Stimulated activated CD4-positive, alpha-beta T cell treated with anti-CD3 and anti-CD28 coated beads, Interleukin-1b, Interleukin-23, amount 100 ng/mL, for 48 hours (primary cell): ENCODE measurements at regions not wholly inside any gene's neighbourhood (a gene's known extent, or its start where the extent isn't known, plus 50 kb on each side); places are given as distances from the start of the nearest gene placed in this dataset.
"Not testable (repeated sequence)": the region's sequence is repeated elsewhere in the genome, so short reads cannot be mapped to it uniquely, and the experiment has no call there.

Source experiments
- DNase-seq: peaks from one replicate; pipeline ENCODE4 v3.0.0-alpha.2; 2020

GRCh38 chr3:194884649-194885315, 199.1 kb downstream of the FAM43A start:
- DNase-seq = no peak

- DNase-seq = no peak
Observed at GRCh38 chr3:194885766-194886165, 200.1 kb downstream of the FAM43A start.

DNA sequence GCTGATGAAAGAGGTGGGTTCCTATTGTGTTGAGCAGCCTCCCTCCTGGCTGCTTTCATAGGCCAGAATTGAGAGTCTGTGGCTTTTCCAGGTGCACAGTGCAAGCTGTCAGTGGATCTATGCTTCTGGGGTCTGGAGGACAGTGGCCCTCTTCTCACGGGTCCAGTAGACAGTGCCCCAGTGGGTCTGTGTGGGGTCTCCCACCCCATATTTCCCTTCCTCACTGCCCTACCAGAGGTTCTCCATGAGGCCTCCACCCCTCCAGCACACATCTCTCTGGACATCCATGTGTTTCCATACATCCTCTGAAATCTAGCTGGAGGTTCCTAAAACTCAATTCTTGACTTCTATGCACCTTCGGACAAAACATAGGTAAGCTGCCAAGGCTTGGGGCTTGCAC, 201.2 kb downstream of the FAM43A start:
- no peak for DNase-seq

DNA sequence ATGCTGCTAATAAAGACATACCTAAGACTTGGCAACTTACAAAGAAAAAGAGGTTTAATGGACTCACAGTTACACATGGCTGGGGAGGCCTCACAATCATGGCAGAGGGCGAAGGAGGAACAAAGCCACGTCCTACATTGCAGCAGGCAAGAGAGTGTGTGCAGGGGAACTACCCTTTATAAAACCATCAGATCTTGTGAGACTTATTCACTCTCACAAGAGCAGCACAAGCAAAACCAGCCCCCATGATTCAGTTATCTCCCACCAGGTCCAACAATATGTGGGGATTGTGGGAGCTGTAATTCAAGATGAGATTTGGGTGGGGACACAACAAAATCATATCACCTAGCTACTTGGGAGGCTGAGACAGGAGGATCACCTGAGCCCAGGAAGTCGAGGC, 202.4 kb downstream of the FAM43A start:
- DNase-seq = not testable (repeated sequence)

DNA sequence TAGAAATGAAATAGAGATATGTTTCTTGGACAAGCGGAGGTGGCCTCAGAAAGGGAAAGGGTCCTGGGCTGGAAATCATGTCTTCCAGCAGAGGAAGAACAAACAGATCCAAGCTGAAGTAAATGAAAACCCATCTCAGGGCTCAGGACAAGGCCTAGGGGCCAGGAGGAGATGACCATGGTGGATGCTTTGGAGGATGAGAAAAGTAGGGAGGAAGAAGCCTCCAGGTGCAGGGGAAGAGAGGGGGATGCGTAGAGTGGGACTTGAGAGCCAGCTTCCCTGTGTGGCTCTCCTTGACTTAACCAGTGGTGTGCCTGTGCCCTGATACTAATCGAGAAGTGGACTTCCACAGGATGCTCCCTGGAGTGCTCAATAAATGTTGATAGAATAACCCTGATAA, 203.2 kb downstream of the FAM43A start:
- DNase-seq = no peak

DNA sequence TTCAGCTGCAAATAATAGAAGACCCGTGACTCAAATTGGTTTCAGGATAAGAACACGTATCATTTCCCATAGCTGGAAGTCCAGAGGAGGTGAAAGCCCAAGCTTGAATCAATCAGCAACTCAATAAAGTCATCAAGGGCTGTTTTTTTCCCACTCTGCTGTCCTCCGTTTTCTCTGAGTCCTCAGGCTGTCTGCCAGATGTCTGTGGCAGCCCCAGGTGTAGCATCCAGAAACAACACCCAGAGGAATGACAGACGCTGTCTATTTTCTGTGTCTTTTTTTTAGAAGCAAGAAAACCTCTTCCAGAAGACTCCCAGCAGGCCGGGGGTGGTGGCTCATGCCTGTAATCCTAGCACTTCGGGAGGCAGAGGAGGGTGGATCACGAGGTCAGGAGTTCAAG, 204.4 kb downstream of the FAM43A start:
- DNase-seq = no peak

- no peak for DNase-seq
Observed at GRCh38 chr3:194893121-194893987, 207.7 kb downstream of the FAM43A start.

DNA sequence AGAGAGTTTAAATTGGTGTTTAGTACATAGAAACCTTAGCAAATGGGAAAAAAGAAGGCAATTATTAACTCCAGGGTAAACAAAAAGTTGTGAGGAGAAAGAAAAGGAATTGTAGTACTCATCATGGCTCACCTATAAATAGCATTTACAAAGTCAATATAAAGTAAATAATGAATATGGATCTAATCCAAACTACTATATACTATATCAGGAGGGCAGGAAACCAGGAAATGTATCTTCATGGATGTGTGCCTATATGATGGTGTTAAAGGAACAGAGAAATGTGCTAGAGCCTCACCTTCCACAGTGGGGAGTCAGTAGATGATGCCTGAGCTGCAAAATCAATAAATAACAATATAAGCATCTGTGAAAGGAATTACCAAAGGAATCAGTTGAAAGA, 208.9 kb downstream of the FAM43A start:
- no peak for DNase-seq

DNA sequence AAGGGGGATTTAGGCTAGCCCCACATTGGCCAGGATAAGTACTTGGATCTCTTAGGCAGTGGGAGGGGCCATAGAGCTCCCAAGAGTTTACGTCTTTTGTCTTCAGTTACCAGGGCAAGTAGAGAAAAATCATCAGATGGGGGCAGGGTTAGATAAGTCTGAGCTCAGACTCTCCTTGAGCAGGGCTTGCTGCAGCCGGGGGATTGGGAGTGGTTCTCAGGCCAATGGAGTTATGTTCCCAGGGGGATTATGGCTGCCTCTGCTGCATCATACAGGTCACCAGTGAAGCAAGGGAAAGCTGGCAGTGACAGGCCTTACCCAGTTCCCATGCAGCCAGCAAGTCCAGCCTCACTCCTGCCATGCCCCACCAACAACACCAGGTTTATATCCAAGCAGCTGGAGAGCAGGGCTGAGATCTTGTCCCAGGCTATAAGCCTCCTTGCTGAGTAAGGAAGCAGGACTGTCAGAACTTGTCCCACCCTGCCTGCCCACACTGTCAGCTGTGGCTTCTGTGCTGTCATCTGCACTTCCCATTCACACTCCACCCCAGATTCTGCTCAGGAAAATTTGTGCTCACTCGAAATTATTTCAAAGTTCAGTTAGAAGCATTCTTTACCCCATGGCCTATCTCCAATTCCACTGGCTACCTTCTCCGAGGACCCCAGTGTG, 215.3 kb downstream of the FAM43A start:
- no peak for DNase-seq

DNA sequence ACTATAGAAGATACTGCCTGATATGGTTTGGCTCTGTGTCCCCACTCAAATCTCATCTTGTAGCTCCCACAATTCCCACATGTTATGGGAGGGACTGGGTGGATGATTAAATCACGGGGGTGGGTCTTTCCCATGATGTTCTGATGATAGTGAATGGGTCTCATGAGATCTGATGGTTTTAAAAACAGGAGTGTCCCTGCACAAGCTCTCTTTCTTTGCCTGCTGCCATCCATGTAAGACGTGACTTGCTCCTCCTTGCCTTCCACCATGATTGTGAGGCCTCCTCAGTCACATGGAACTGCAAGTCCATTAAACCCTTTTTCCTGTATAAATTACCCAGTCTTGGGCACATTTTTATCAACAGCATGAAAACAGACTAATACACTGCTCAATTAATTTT, 217.8 kb downstream of the FAM43A start:
- not testable (repeated sequence) for DNase-seq

GRCh38 chr3:194904999-194905398, 219.3 kb downstream of the FAM43A start:
- DNase-seq = not testable (repeated sequence)

GRCh38 chr3:194905696-194906095, 220.0 kb downstream of the FAM43A start:
- no peak for DNase-seq

DNA sequence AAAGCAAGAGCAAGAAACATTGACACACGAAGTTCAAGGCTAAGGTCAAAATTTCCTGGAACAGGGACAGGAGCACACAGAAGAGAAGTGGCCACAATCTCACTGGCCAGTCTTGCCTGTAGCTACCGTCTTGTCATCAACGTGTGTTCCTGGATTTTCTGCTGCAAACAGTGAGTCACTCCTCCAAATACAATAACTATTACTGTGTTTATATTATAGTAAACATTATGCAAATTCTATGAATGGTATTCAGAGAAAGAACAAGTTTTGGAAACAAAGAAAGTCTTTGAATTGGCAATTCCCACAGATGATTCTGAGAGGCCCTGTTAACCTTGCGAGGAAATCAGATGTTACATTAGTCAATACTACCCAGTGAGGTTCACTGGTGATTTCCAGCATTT, 220.5 kb downstream of the FAM43A start:
- DNase-seq = no peak

DNA sequence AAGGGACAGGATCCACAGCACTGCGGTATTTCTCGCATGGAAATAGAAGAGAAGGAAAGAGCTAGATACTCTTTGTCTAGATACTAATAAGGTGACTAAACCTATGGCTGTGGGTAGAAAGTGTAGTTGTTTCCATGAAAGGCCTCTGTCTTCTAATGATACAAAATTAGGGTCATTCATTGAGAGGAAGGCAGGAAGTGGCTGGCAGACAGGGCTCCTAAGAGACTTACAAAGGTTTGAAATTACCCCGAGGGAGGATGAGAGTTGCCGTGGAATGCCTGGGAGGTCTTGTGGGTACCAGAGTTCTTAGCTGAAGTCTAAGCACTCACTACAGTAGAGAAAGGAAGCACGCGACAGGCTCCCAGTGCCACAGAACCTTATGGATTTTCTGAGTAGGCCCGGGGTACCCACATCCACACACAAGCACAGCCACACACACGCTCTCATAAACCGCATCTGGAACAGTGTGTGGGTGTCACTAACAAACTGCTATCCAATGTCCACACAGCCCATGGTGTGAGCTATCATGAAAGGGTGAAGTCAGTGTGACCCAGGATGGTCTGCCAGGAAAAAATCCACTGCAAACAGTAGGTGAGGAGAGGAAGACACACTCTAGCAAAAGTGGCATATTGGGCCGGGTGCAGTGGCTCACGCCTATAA, 221.4 kb downstream of the FAM43A start:
- no peak for DNase-seq

DNA sequence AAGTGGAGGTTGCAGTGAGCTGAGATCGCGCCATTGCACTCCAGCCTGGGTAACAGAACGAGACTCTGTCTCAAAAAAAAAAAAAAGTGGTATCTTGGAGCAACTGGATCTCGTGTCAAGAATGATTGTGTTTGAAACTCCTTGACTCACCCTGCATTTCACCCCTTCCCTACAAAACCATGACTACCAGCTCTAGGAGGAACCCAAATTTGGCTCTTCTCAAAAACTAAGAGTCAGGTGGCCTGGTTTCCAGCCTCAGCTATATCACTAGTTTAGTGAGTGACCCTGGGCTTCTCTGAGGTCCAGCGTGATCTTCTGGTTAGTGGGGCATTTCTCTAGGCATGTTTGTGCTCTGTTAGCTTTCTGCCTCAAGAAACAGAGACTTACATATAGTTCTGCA, 222.1 kb downstream of the FAM43A start:
- no peak for DNase-seq

DNA sequence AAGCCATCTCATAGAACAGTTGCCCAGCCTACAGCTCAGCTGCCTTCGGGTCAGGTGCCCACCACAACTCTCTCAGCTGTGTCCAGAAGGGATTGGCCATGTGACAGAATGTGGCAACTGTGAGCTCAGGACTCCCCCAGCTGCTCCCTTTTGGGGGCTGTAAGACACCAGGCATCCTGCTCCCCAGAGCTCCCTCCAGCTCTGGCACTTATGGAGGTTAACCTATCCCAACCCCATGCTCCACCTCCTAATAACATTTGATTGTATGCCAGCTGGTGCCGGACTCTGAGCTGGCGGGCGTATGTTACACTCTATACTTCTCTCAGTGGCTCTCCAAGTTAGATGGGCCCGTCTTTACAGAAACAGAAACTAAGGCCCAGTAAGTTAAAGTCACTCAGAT, 222.8 kb downstream of the FAM43A start:
- no peak for DNase-seq

GRCh38 chr3:194908972-194909371, 223.3 kb downstream of the FAM43A start:
- no peak for DNase-seq

DNA sequence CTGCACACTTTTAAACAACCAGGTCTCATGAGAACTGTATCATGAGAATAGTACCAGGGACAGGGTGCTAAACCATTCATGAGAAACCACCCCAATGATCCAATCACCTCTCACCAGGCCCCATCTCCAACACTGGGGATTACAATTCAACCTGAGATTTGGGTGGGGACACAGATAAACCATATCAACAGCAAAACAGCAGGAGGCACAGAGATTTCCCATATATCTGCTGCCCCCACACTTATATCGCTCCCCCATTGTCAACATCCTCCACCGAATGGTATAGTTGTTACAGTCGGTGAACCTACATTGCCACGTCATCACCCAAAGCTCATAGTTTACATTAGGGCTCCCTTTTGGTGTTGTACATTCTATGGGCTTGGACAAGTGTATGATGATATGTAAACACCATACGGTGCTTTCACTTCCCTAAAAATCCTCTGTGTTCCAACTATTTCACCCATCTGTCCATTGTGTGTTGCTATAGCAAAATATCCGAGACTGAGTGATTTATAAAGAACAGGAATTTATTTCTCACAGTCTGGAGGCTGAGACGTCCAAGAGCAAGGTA, 224.8 kb downstream of the FAM43A start:
- DNase-seq = no peak

- DNase-seq = no peak
Observed at GRCh38 chr3:194913316-194913715, 227.6 kb downstream of the FAM43A start.

GRCh38 chr3:194924889-194925288, 239.2 kb downstream of the FAM43A start:
- not testable (repeated sequence) for DNase-seq

DNA sequence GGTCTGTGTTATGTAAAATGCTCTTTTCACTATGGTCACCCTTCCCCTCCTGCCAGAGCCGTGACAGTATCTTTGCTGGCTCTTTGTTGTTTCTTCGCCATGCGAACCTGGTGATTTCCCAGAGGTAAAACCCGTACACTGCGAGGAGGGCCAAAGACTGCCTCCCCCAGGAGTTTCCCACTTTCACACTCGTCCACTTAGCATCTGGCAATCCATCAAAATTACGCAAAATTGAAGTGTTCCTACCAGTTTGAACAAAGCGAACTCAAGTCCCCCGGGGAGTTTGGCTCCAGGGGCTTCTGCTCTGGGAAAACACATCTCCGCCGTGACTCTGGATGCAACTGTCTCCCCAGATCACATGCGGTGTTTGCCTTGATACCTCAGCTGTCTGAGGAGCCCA, 239.9 kb downstream of the FAM43A start:
- no peak for DNase-seq

- DNase-seq = no peak
Observed at GRCh38 chr3:194928227-194928626, 242.5 kb downstream of the FAM43A start.
